ENCODE measurements at regions not wholly inside any gene's neighbourhood (a gene's known extent, or its start where the extent isn't known, plus 50 kb on each side); places are given as distances from the start of the nearest gene placed in this dataset.

- no peak for TF ChIP-seq CTCF (IDR thresholded peaks at IDR 0.05; ENCODE audit: low read length)
- TF ChIP-seq EZH2phosphoT487 (IDR thresholded peaks at IDR 0.05; ENCODE audit: low read length) = no peak
Measured at GRCh38 chr6:27834879-27835549, 77.2 kb downstream of the OR2B2 start.
